Esophagus squamous epithelium (tissue), 4 donors: ENCODE measurements at regions not wholly inside any gene's neighbourhood (a gene's known extent, or its start where the extent isn't known, plus 50 kb on each side); places are given as distances from the start of the nearest gene placed in this dataset.

Source experiments
- CTCF ChIP-seq, 6 experiments: fragments of 450-650 bp in 4 of 6; fragments of 200-600 bp in 2 of 6; sonication (generic) in 2 of 6; IDR thresholded peaks; one replicate each; pipeline ENCODE4 v1.5.1; 2016 to 2019; ENCODE audit warnings: antibody characterized with exemption in 6 of 6, mild to moderate bottlenecking in 4 of 6, moderate library complexity in 4 of 6
- POLR2A ChIP-seq, 4 donors: fragments of 450-650 bp; IDR thresholded peaks; one replicate each; pipeline ENCODE4 v1.6.1; 2017; ENCODE audit warnings: antibody characterized with exemption in 4 of 4, mild to moderate bottlenecking in 4 of 4, moderate library complexity in 3 of 4

- TF ChIP-seq CTCF (IDR thresholded peaks at IDR 0.05) (no peak), POLR2A (IDR thresholded peaks at IDR 0.05) (no peak)
Observed at GRCh38 chr15:69693059-69693458, 240.4 kb downstream of the RPLP1 start.
